ENCODE measurements at regions not wholly inside any gene's neighbourhood (a gene's known extent, or its start where the extent isn't known, plus 50 kb on each side); places are given as distances from the start of the nearest gene placed in this dataset.

GRCh38 chr4:60953826-60954225 lies 246.3 kb upstream of the ADGRL3 start:
- Histone ChIP-seq H3K27me3 (no peaks in the 10 kb centered on the region), H3K36me3 (no peaks in the 10 kb centered on the region), H3K27ac (no peak overlapping the region), H3K9me3 (no peaks in the 10 kb centered on the region), H3K4me3 (no peak overlapping the region), H3K4me1 (no peaks in the 10 kb centered on the region)
- DNase-seq (ENCODE audit: low spot score in 2 of 2) = no peak
- 51% methylated on average over 4 of the region's 4 CpGs for WGBS, 2 donors
- TF ChIP-seq CTCF (IDR thresholded peaks at IDR 0.05) = no peak
- TF ChIP-seq EP300 (IDR thresholded peaks at IDR 0.05) = no peak
- no peak for TF ChIP-seq POLR2A (IDR thresholded peaks at IDR 0.05)

GRCh38 chr4:60962286-60962685 lies 237.8 kb upstream of the ADGRL3 start:
- Histone ChIP-seq H3K4me3 (no peak overlapping the region), H3K27ac (no peak overlapping the region), H3K4me1 (no peaks in the 10 kb centered on the region), H3K9me3 (no peaks in the 10 kb centered on the region), H3K36me3 (no peaks in the 10 kb centered on the region), H3K27me3 (no peaks in the 10 kb centered on the region)
- DNase-seq (ENCODE audit: low spot score in 2 of 2) = no peak
- TF ChIP-seq CTCF (IDR thresholded peaks at IDR 0.05) = no peak
- no peak for TF ChIP-seq POLR2A (IDR thresholded peaks at IDR 0.05)
- TF ChIP-seq EP300 (IDR thresholded peaks at IDR 0.05) = no peak
- WGBS, 2 donors = 91 to 92% methylated on average over 5 of the region's 5 CpGs

GRCh38 chr4:60981534-60981933 lies 218.6 kb upstream of the ADGRL3 start:
- Histone ChIP-seq H3K9me3 (peaks cover 0 to 30% (median 0%) of the 10 kb centered on the region in 4 donors), H3K36me3 (no peaks in the 10 kb centered on the region), H3K27me3 (no peaks in the 10 kb centered on the region), H3K27ac (no peak overlapping the region), H3K4me3 (no peak overlapping the region), H3K4me1 (no peaks in the 10 kb centered on the region)
- WGBS, 2 donors = 77 to 92% methylated on average over 4 of the region's 4 CpGs
- no peak for DNase-seq (ENCODE audit: low spot score in 2 of 2)
- TF ChIP-seq CTCF (IDR thresholded peaks at IDR 0.05) (no peak), POLR2A (IDR thresholded peaks at IDR 0.05) (no peak), EP300 (IDR thresholded peaks at IDR 0.05) (no peak)

- no peak for DNase-seq (ENCODE audit: low spot score in 2 of 2)
- H3K27ac ChIP-seq = no peak overlapping the region
- TF ChIP-seq CTCF (IDR thresholded peaks at IDR 0.05) = no peak
- TF ChIP-seq EP300 (IDR thresholded peaks at IDR 0.05) = no peak
- no peak for TF ChIP-seq POLR2A (IDR thresholded peaks at IDR 0.05)
- peaks cover 0 to 13% (median 0%) of the 10 kb centered on the region in 4 donors for H3K9me3 ChIP-seq
- no peak overlapping the region for H3K4me3 ChIP-seq
- H3K36me3 ChIP-seq = no peaks in the 10 kb centered on the region
- H3K27me3 ChIP-seq = no peaks in the 10 kb centered on the region
- H3K4me1 ChIP-seq = no peaks in the 10 kb centered on the region
- 94% methylated on average over 1 of the region's 1 CpG for WGBS, 2 donors
Measured at GRCh38 chr4:60989141-60989540, 211.0 kb upstream of the ADGRL3 start.

GRCh38 chr4:60992037-60992436 lies 208.1 kb upstream of the ADGRL3 start:
- H3K9me3 ChIP-seq = no peaks in the 10 kb centered on the region
- H3K4me1 ChIP-seq = no peaks in the 10 kb centered on the region
- H3K36me3 ChIP-seq = no peaks in the 10 kb centered on the region
- no peaks in the 10 kb centered on the region for H3K27me3 ChIP-seq
- no peak for DNase-seq (ENCODE audit: low spot score in 2 of 2)
- no peak overlapping the region for H3K27ac ChIP-seq
- 76 to 77% methylated on average over 3 of the region's 3 CpGs for WGBS, 2 donors
- H3K4me3 ChIP-seq = no peak overlapping the region
- TF ChIP-seq POLR2A (IDR thresholded peaks at IDR 0.05) = no peak
- no peak for TF ChIP-seq CTCF (IDR thresholded peaks at IDR 0.05)
- TF ChIP-seq EP300 (IDR thresholded peaks at IDR 0.05) = no peak

Measured in tibial nerve (tissue), 4 donors.